ENCODE measurements at regions not wholly inside any gene's neighbourhood (a gene's known extent, or its start where the extent isn't known, plus 50 kb on each side); places are given as distances from the start of the nearest gene placed in this dataset.

- H2BK5ac ChIP-seq (ENCODE audit: insufficient read length, low read length) = no peak overlapping the region
- no peaks in the 10 kb centered on the region for H3K79me2 ChIP-seq (ENCODE audit: insufficient read depth, low read length)
- H3K79me1 ChIP-seq (ENCODE audit: insufficient read depth, low read depth, low read length, poor library complexity, severe bottlenecking) = no peaks in the 10 kb centered on the region
- no peak for TF ChIP-seq CTCF (conservative IDR thresholded peaks at IDR 0.05)
- peaks cover 15 to 22% of the 10 kb centered on the region in 2 experiments for H3K4me1 Mint-ChIP-seq
- no peak overlapping the region for H3K27ac ChIP-seq (ENCODE audit: insufficient read length, low read depth, low read length)
- no peak overlapping the region for H2AFZ ChIP-seq (ENCODE audit: low read length)
- no peak overlapping the region for H2BK120ac ChIP-seq (ENCODE audit: low read depth, low read length, poor library complexity, severe bottlenecking)
- H3K56ac ChIP-seq (ENCODE audit: insufficient read length, low read depth, low read length) = no peak overlapping the region
- H3K18ac ChIP-seq (ENCODE audit: insufficient read length, low read depth, low read length) = no peak overlapping the region
- no peaks in the 10 kb centered on the region for H4K20me1 ChIP-seq (ENCODE audit: control insufficient read depth, insufficient read depth, insufficient read length)
- no peak overlapping the region for H4K91ac ChIP-seq (ENCODE audit: insufficient read length, low read depth, low read length)
- H3K4me1 ChIP-seq (ENCODE audit: insufficient read depth, low read length) = no peaks in the 10 kb centered on the region
- H3K9me3 Mint-ChIP-seq = no peaks in the 10 kb centered on the region
- H3K9me3 ChIP-seq (ENCODE audit: control insufficient read depth, low read depth, low read length) = no peaks in the 10 kb centered on the region
- H3K9ac ChIP-seq (ENCODE audit: extremely low read depth, insufficient read length, low read length) = no peak overlapping the region
- H4K5ac ChIP-seq (ENCODE audit: insufficient read length, low read depth, low read length) = no peak overlapping the region
- no peak overlapping the region for H3K23ac ChIP-seq (ENCODE audit: insufficient read length, low read depth, low read length)
- no peaks in the 10 kb centered on the region for H3K36me3 Mint-ChIP-seq (ENCODE audit: insufficient read depth in 1 of 3, low read depth in 3 of 3)
- H3K27ac Mint-ChIP-seq = no peak overlapping the region
- no peak overlapping the region for H3K4ac ChIP-seq (ENCODE audit: low read depth, low read length)
- H4K8ac ChIP-seq (replicated peaks; ENCODE audit: insufficient read length, low read depth, low read length) = no peak overlapping the region
- H2BK12ac ChIP-seq (ENCODE audit: insufficient read length, low read depth, low read length) = no peak overlapping the region
- no peaks in the 10 kb centered on the region for H3K27me3 Mint-ChIP-seq (ENCODE audit: low read depth)
- H2BK15ac ChIP-seq (ENCODE audit: low read depth, low read length) = no peak overlapping the region
- no CpG with 5 or more reads among the region's 8 CpGs for WGBS (ENCODE audit: extremely low coverage, insufficient read length, low lambda C conversion rate)
- DNase-seq = no peak
- H3K4me3 Mint-ChIP-seq = no peak overlapping the region
- no peaks in the 10 kb centered on the region for H3K23me2 ChIP-seq (ENCODE audit: insufficient read length, low read depth, low read length, poor library complexity, severe bottlenecking)
- no peaks in the 10 kb centered on the region for H3K27me3 ChIP-seq (ENCODE audit: insufficient read depth, low read length)
- no peak overlapping the region for H2AK5ac ChIP-seq (ENCODE audit: insufficient read length, low read length)
- no peak overlapping the region for H2BK20ac ChIP-seq (ENCODE audit: low read depth, low read length, poor library complexity, severe bottlenecking)
- H3K14ac ChIP-seq (ENCODE audit: insufficient read depth, low read length) = no peak overlapping the region; the same call in 1 of the 2 replicates
- no peak overlapping the region for H3T11ph ChIP-seq (ENCODE audit: low read length)
- no peak overlapping the region for H3K4me2 ChIP-seq (ENCODE audit: insufficient read depth, insufficient read length, low read length)
Measured at GRCh38 chr13:99058527-99059495, 80.9 kb upstream of the DOCK9 start.
